ENCODE measurements at regions not wholly inside any gene's neighbourhood (a gene's known extent, or its start where the extent isn't known, plus 50 kb on each side); places are given as distances from the start of the nearest gene placed in this dataset.

DNA sequence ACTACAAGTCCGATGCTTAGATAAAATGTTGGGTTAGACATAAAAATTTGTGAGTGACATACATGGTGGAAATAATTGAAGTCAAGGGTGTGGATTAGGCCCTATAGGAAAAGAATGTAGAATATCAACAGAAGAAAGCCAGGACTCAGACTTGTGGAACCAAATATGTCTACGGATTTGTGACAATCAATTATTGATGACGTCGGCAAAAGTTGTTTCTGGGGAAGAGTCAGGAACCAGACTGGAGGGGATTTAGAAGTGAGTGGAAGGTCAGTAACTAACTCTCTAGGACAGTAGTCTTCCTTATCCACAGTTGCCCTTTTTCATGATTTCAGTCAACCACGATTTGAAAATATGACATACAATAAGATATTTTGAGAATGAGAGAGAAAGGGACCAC is 130.9 kb upstream of the TANK start:
- H2AFZ ChIP-seq (ENCODE audit: low read length), result no peak overlapping the region
- no peak overlapping the region for H3K4me3 ChIP-seq (ENCODE audit: low read depth, low read length, poor library complexity, severe bottlenecking)
- no peak overlapping the region for H3K4me2 ChIP-seq (ENCODE audit: low read length)
- no peaks in the 10 kb centered on the region for H3F3A ChIP-seq (ENCODE audit: insufficient read depth, low read length)
- H4K20me1 ChIP-seq (ENCODE audit: insufficient read depth, low read length), result no peaks in the 10 kb centered on the region
- TF ChIP-seq, protein P1, sequence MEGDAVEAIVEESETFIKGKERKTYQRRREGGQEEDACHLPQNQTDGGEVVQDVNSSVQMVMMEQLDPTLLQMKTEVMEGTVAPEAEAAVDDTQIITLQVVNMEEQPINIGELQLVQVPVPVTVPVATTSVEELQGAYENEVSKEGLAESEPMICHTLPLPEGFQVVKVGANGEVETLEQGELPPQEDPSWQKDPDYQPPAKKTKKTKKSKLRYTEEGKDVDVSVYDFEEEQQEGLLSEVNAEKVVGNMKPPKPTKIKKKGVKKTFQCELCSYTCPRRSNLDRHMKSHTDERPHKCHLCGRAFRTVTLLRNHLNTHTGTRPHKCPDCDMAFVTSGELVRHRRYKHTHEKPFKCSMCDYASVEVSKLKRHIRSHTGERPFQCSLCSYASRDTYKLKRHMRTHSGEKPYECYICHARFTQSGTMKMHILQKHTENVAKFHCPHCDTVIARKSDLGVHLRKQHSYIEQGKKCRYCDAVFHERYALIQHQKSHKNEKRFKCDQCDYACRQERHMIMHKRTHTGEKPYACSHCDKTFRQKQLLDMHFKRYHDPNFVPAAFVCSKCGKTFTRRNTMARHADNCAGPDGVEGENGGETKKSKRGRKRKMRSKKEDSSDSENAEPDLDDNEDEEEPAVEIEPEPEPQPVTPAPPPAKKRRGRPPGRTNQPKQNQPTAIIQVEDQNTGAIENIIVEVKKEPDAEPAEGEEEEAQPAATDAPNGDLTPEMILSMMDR (IDR thresholded peaks at IDR 0.05; ENCODE audit: low read length), result no peak
- TF ChIP-seq EZH2 (IDR thresholded peaks at IDR 0.05; ENCODE audit: borderline replicate concordance, low read length), result no peak
- no peaks in the 10 kb centered on the region for H3K27me3 ChIP-seq (ENCODE audit: insufficient read depth, low read length)
- H3K4me1 ChIP-seq (ENCODE audit: insufficient read depth, low read length, severe bottlenecking), result no peaks in the 10 kb centered on the region
- H3K9ac ChIP-seq (ENCODE audit: low read length), result no peak overlapping the region
- no peaks in the 10 kb centered on the region for H3K9me3 ChIP-seq (ENCODE audit: low read length)
- no peaks in the 10 kb centered on the region for H3K9me2 ChIP-seq (ENCODE audit: low read depth, low read length)
- no peaks in the 10 kb centered on the region for H3K79me2 ChIP-seq (ENCODE audit: insufficient read depth, low read length)
- no peaks in the 10 kb centered on the region for H3K36me3 ChIP-seq (ENCODE audit: insufficient read depth, low read length)
- H3K27ac ChIP-seq (ENCODE audit: low read depth, low read length, poor library complexity, severe bottlenecking), result no peak overlapping the region

DNA sequence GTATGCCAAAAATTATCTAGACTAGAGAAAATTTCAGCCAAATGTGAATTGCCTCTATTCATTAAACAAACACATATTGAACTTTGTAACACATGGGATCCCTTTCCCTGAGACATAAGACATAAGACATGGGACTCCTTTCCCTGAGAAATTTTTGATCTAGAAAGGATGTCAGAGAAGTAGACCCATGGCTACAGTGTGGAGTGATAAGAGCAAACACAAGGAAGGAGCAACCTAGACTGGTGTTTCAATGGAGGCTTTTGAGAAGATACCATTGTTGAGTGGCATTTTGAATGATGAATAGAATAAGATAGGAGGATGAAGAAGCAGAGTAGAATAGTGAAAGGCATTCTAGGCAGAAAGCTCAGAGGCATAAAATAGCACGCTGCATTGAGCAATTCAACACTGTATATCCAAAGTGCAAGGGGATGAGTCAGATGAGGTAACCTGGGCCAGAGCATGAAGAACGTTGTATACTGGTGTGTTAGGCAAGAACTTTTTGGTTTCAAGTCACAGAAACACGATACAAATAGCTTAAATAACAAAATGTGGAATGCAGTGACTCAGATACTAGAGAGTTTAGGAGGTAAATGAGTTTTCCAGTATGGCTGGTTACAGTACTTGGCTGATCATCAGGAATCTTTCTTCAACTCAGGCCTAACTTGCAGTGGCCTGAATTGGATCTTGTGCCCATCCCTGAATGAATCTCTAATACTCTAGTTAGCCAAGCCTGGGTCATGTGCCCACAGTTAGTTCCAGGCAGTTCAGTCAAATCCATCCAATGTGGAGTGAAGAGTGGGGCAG is 129.8 kb upstream of the TANK start:
- H3K9me2 ChIP-seq (ENCODE audit: low read depth, low read length), result no peaks in the 10 kb centered on the region
- no peak for TF ChIP-seq EZH2 (IDR thresholded peaks at IDR 0.05; ENCODE audit: borderline replicate concordance, low read length)
- TF ChIP-seq, protein P1 (IDR thresholded peaks at IDR 0.05; ENCODE audit: low read length), result no peak
- H3K79me2 ChIP-seq (ENCODE audit: insufficient read depth, low read length), result no peaks in the 10 kb centered on the region
- H3K9me3 ChIP-seq (ENCODE audit: low read length), result no peaks in the 10 kb centered on the region
- H3K9ac ChIP-seq (ENCODE audit: low read length), result no peak overlapping the region
- no peak overlapping the region for H3K4me2 ChIP-seq (ENCODE audit: low read length)
- no peaks in the 10 kb centered on the region for H3K36me3 ChIP-seq (ENCODE audit: insufficient read depth, low read length)
- H3K27me3 ChIP-seq (ENCODE audit: insufficient read depth, low read length), result no peaks in the 10 kb centered on the region
- H4K20me1 ChIP-seq (ENCODE audit: insufficient read depth, low read length), result no peaks in the 10 kb centered on the region
- H3K27ac ChIP-seq (ENCODE audit: low read depth, low read length, poor library complexity, severe bottlenecking), result no peak overlapping the region
- no peak overlapping the region for H3K4me3 ChIP-seq (ENCODE audit: low read depth, low read length, poor library complexity, severe bottlenecking)
- H3K4me1 ChIP-seq (ENCODE audit: insufficient read depth, low read length, severe bottlenecking), result no peaks in the 10 kb centered on the region
- no peak overlapping the region for H2AFZ ChIP-seq (ENCODE audit: low read length)
- H3F3A ChIP-seq (ENCODE audit: insufficient read depth, low read length), result no peaks in the 10 kb centered on the region

DNA sequence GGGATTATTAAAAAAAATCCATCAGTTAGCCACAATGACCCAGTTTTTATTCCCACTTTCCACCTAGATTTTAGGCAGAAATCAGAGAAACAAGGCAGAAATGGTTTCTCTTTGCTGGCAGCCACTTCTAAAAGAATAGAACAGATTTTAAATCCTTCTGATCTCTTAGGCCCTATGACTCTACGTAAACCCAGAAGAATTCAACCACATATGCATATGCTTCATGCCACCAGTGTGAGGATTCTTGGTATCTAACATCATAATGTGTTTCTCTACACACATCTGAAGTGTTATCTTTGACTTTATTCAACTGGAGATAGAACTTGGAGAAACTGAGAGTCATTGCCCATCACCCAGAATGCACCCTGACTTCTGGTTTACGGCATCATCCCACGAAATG is 128.7 kb upstream of the TANK start:
- H3K4me1 ChIP-seq (ENCODE audit: insufficient read depth, low read length, severe bottlenecking), result no peaks in the 10 kb centered on the region
- H3K9me2 ChIP-seq (ENCODE audit: low read depth, low read length), result no peaks in the 10 kb centered on the region
- H3K9me3 ChIP-seq (ENCODE audit: low read length), result no peaks in the 10 kb centered on the region
- no peaks in the 10 kb centered on the region for H3F3A ChIP-seq (ENCODE audit: insufficient read depth, low read length)
- no peak overlapping the region for H3K9ac ChIP-seq (ENCODE audit: low read length)
- no peak overlapping the region for H3K4me2 ChIP-seq (ENCODE audit: low read length)
- no peaks in the 10 kb centered on the region for H3K36me3 ChIP-seq (ENCODE audit: insufficient read depth, low read length)
- no peaks in the 10 kb centered on the region for H3K79me2 ChIP-seq (ENCODE audit: insufficient read depth, low read length)
- no peak overlapping the region for H2AFZ ChIP-seq (ENCODE audit: low read length)
- no peak for TF ChIP-seq EZH2 (IDR thresholded peaks at IDR 0.05; ENCODE audit: borderline replicate concordance, low read length)
- TF ChIP-seq, protein P1 (IDR thresholded peaks at IDR 0.05; ENCODE audit: low read length), result no peak
- H3K27me3 ChIP-seq (ENCODE audit: insufficient read depth, low read length), result no peaks in the 10 kb centered on the region
- H3K4me3 ChIP-seq (ENCODE audit: low read depth, low read length, poor library complexity, severe bottlenecking), result no peak overlapping the region
- H3K27ac ChIP-seq (ENCODE audit: low read depth, low read length, poor library complexity, severe bottlenecking), result no peak overlapping the region
- H4K20me1 ChIP-seq (ENCODE audit: insufficient read depth, low read length), result no peaks in the 10 kb centered on the region
